Ishikawa (cell line): ENCODE measurements at regions not wholly inside any gene's neighbourhood (a gene's known extent, or its start where the extent isn't known, plus 50 kb on each side); places are given as distances from the start of the nearest gene placed in this dataset.

Experiments
- CEBPB ChIP-seq: IDR thresholded peaks from 2 replicates; pipeline ENCODE4 v1.6.1; 2012
- CREB1 ChIP-seq: IDR thresholded peaks from 2 replicates; pipeline ENCODE4 v1.6.1; 2012; ENCODE audit warnings: low read depth
- EGR1 ChIP-seq: IDR thresholded peaks from 2 replicates; pipeline ENCODE4 v1.6.1; 2012
- EP300 ChIP-seq: IDR thresholded peaks from 2 replicates; pipeline ENCODE4 v1.6.1; 2012; ENCODE audit warnings: borderline replicate concordance
- FOXM1 ChIP-seq: IDR thresholded peaks from 2 replicates; pipeline ENCODE4 v1.6.1; 2012; ENCODE audit warnings: low read depth, borderline replicate concordance
- NFIC ChIP-seq: IDR thresholded peaks from 2 replicates; pipeline ENCODE4 v1.6.1; 2012
- RAD21 ChIP-seq: IDR thresholded peaks from 2 replicates; pipeline ENCODE4 v1.6.1; 2012; ENCODE audit warnings: low read depth
- REST ChIP-seq: IDR thresholded peaks from 2 replicates; pipeline ENCODE4 v1.6.1; 2012; ENCODE audit warnings: low read depth, mild to moderate bottlenecking
- TAF1 ChIP-seq: IDR thresholded peaks from 2 replicates; pipeline ENCODE4 v1.6.1; 2012; ENCODE audit warnings: low read depth, mild to moderate bottlenecking
- TCF12 ChIP-seq: IDR thresholded peaks from 2 replicates; pipeline ENCODE4 v1.6.1; 2012; ENCODE audit warnings: low read depth
- TEAD4 ChIP-seq: IDR thresholded peaks from 2 replicates; pipeline ENCODE4 v1.6.1; 2012
- YY1 ChIP-seq: IDR thresholded peaks from 2 replicates; pipeline ENCODE4 v1.6.1; 2012; ENCODE audit warnings: low read depth
- ZBTB7A ChIP-seq: IDR thresholded peaks from 2 replicates; pipeline ENCODE4 v1.6.1; 2012; ENCODE audit warnings: low read depth
- TF ChIP-seq, protein P1 (sequence below): IDR thresholded peaks from 2 replicates; pipeline ENCODE4 v1.6.1; 2012
- TF ChIP-seq, protein P2 (sequence below): IDR thresholded peaks from 2 replicates; pipeline ENCODE4 v1.6.1; 2012

- TF ChIP-seq REST (no peak), TAF1 (no peak), EGR1 (no peak), CREB1 (no peak), TCF12 (no peak), NFIC (no peak), YY1 (no peak), FOXM1 (no peak), ZBTB7A (no peak), RAD21 (no peak), CEBPB (no peak), EP300 (no peak), TEAD4 (no peak)
- TF ChIP-seq, protein P1, sequence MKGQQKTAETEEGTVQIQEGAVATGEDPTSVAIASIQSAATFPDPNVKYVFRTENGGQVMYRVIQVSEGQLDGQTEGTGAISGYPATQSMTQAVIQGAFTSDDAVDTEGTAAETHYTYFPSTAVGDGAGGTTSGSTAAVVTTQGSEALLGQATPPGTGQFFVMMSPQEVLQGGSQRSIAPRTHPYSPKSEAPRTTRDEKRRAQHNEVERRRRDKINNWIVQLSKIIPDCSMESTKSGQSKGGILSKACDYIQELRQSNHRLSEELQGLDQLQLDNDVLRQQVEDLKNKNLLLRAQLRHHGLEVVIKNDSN = no peak
- TF ChIP-seq, protein P2, sequence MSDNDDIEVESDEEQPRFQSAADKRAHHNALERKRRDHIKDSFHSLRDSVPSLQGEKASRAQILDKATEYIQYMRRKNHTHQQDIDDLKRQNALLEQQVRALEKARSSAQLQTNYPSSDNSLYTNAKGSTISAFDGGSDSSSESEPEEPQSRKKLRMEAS = no peak
These were observed 135.4 kb downstream of the SNRPN start for GRCh38 chr15:25090073-25090733.

- no peak for TF ChIP-seq EP300
- TF ChIP-seq TCF12 = no peak
- TF ChIP-seq RAD21 = no peak
- TF ChIP-seq TAF1 = no peak
- no peak for TF ChIP-seq REST
- TF ChIP-seq CEBPB = no peak
- TF ChIP-seq YY1 = no peak
- no peak for TF ChIP-seq NFIC
- TF ChIP-seq, protein P1 = no peak
- no peak for TF ChIP-seq ZBTB7A
- no peak for TF ChIP-seq EGR1
- TF ChIP-seq CREB1 = no peak
- TF ChIP-seq, protein P2 = no peak
- TF ChIP-seq FOXM1 = no peak
- no peak for TF ChIP-seq TEAD4
These were observed 136.8 kb downstream of the SNRPN start for GRCh38 chr15:25091421-25092158.

DNA sequence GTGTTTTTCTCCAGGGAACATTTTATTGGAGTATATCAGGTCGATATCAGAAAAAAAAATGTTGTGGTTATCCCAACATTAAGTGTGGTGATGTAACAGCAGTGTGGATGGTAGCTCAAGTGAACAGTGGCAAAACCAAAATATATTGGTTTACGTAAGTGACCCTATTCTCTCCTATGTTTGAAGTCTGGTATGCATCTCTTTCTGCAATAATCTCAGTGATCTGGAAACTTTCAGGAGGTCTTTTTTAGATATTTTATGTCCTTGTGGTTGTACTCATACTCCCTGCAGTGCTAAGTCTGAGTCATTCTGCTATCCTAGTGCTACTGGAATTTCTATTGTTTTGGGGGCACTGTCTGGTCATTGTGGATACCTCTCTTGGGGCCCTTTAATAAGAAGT, 137.9 kb downstream of the SNRPN start:
- TF ChIP-seq TEAD4 = peak; percentile 14; the same call in 1 of the 2 replicates
- TF ChIP-seq, protein P1 = no peak

GRCh38 chr15:25093455-25094029, 138.8 kb downstream of the SNRPN start:
- TF ChIP-seq, protein P1 = no peak
- no peak for TF ChIP-seq YY1
- no peak for TF ChIP-seq CEBPB
- no peak for TF ChIP-seq REST
- TF ChIP-seq TEAD4 = no peak
- TF ChIP-seq EP300 = no peak
- TF ChIP-seq EGR1 = no peak
- TF ChIP-seq, protein P2 = no peak
- no peak for TF ChIP-seq TCF12
- no peak for TF ChIP-seq TAF1
- no peak for TF ChIP-seq ZBTB7A
- TF ChIP-seq FOXM1 = no peak
- TF ChIP-seq NFIC = no peak
- TF ChIP-seq CREB1 = no peak
- no peak for TF ChIP-seq RAD21
